GM18870 (cell line): ENCODE measurements at regions not wholly inside any gene's neighbourhood (a gene's known extent, or its start where the extent isn't known, plus 50 kb on each side); places are given as distances from the start of the nearest gene placed in this dataset.

Experiments used
- ATAC-seq: cut with Tn5 transposase; IDR thresholded peaks from one replicate; pipeline ENCODE4 v1.9.1; 2021; ENCODE audit warnings: moderate library complexity; ENCODE audit not compliant: unreplicated experiment

DNA sequence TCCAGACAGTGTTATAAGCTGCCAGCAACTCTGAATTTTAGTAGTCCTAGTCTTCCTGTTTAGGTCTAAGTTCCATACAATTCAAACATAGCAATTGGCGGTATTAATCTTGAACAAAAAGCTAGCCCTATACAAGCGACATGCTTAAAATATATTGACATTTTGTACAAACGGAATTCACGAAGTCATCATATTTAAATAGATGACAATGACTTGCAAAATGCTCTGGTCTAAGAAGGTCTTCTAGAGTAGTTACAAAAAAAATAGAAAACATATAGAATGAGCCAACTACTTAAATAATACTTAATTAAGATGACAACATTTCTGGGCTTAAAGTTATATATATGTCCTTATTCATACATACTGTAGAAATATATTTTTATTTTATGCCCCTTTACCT is 446.6 kb downstream of the ANKRD7 start:
- ATAC-seq, result no peak

DNA sequence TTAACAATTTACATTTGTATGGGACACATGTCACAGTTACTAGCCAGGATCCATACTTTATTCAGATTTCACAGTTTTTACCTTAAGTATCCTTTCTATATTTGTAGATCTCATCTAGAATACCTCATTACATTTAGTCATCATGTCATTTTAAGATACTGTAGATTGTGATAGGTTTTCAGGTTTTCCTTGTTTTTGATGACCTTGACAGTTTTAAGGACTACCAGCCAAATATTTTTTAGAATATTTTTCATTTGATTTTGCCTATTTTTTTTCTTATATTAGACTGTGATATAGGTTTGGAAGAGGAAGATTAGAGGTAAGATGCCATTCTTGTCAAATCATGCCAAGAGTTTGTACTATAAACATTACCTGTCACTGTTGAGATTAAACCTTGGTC is 460.3 kb downstream of the ANKRD7 start:
- no peak for ATAC-seq

DNA sequence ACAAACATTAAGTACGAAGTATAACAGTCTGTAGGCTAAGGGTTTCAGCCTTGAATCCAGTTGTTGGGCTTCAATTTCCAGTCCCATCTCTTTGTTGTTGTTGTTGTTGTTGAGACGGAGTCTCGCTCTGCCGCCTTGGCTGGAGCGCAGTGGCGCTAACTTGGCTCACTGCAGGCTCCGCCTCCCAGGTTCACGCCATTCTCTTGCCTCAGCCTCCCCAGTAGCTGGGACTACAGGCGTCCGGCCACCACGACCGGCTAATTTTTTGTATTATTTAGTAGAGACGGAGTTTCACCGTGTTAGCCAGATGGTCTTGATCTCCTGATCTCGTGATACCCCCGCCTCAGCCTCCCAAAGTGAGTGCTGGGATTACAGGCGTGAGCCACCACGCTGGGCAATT is 464.9 kb downstream of the ANKRD7 start:
- no peak for ATAC-seq

DNA sequence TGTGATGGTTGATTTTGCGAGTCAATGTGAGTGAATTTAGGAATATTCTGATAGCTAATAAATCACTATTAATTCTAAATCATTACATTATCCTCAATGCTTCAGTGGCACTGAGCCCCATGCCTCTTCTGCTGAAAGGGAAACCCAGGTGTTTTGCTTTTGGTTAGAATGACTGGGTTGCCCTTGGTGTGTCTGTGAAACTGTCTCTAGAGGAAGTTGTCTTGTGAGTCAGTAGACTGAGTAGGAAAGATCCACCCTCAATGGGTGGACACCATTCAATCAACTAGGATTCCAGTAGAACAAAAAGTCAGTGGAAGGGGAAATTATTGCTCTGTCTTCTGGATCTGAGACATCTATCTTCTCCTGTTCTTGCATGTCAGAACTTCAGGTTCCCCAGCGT is 472.4 kb downstream of the ANKRD7 start:
- ATAC-seq, result no peak

DNA sequence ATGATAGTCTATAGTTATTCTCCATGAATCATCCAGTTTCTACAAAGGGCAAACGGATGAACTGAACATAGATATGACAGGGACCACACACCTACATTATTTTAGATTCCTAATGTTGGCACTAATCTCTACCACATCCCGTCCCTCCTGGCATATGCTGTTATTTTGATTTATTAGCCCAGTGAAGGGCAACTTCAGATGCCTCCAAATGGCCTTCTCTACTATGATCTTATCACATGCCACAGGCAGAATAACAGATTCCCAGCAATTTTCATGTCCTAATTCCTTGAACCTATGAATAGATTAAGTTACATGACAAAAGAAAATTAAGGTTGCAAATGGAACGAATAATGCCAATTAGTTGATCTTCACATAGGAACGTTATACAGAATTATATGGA is 474.7 kb downstream of the ANKRD7 start:
- ATAC-seq, result no peak

DNA sequence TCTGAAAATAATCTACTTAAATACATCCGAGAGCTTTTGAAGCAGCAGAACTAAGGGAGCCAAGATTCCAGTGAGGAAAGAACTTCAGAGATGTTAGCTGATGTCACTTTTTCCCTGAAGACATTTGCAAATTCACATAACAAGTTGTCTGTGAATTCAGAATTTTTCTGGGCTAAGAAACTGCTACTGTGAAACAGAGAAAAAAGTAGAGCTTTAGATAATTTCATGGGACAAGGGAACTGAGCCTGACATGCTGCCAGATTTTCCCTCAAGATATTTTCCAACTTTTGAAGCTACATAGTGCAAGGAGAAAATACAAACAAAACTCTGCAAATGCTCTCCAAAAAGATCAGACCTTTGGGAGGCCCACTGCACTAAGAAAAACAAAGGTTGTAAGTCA is 484.2 kb downstream of the ANKRD7 start:
- ATAC-seq, result no peak

DNA sequence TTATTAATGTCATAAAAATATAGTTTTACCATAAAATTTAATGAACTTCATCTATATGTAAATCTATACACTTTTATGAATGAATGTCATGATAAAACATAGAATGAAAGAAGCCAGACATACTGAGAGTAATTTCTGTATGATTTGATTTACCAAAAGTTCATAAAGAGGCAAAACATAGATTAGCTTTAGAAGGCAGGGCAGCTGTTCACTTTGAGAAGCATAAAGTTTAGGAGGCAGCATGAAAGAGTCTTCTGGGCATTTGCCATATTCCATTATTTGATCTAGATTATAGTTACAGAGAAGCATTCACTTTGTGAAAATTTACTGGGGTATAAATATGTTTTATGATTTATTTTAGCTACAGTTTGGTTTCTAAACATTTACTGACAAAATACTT is 487.2 kb downstream of the ANKRD7 start:
- ATAC-seq, result no peak

DNA sequence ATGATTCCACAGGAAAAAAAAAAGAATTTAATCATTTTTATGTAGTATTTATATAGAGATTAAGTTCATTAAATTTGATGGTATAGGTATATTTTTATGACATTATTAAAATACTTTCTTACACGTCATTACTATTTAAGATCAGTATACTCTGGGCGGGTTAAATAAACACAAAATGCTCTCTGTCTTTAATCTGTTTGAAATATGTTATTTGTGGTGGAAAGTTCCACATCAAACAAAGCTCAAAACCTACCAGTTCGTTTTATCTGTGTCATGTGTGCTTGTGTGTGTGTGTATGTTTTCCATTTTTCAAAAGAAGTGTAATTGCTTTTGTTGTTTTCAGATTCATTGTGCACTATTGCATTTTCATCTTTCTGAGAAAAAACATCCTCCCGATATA is 488.5 kb downstream of the ANKRD7 start:
- ATAC-seq, result no peak

DNA sequence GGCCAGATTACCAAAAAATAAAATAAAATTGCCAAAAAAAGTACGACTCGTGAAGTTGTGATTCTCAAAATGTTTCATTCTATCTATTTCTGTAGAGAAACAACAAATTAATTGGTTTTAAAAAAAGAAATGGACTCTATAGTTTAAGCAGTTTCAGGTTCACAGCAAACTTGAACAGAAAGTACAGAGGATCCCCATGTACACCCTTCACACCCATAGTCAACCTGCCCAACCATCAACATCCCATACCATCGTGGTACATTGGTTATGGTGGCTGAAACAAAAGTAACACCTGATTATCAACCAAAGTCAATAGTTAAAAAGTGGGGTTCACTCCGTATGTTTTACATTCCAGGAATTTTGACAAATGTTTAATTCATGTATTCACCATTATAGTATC is 496.1 kb downstream of the ANKRD7 start:
- ATAC-seq, result no peak

DNA sequence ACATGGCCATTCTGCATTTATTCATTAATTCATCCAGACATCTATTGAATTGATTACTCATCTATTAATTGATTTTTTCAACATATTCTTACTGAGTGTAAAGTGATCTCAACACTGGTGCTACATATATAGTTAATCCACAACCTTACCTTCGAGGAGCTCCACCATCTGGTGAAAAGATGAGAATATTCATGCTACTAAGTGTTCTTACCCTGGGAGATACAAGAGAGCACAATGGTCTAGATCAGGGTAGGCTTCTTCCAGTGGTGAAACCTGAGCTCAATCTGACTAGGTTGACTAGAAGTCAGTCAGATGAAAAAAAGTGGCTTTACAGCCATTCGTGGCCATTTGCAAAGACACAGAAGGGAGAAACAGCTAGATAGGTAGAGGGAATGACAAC is 507.4 kb downstream of the ANKRD7 start:
- no peak for ATAC-seq

DNA sequence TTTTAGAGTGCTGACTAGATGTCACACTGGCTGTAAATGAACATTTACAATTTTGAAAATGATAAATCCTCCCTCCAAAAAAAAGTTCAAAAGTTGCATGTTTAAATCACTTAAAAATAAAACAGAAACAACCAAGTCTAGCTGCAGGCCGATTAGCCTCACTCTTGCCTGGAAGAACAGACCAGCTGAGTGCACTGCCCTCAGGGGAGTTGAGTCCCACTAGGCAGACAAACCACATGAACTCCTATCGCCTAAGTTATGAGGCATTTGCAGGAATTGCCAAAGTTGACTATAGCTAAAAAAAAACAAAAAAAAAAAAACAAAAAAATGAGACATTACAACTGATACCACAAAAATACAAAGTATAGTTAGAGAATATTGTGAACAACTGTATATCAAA is 510.0 kb downstream of the ANKRD7 start:
- no peak for ATAC-seq

DNA sequence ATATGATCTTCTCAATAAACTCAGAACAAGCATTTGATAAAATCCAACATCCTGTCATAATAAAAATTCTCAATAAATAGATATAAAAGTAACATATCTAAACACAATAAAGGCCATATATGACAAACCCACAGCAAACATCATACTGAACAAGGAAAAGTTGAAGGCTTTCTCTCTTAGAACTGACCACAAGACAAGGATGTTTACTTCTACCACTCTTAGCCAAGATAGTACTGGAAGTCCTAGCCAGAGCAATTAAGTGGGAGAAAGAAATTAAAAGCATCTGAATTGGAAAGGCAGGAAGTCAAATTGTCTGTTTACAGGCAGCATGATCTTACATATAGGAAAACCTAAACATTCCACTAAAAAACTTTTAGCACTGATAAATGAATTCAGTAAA is 510.9 kb downstream of the ANKRD7 start:
- no peak for ATAC-seq

DNA sequence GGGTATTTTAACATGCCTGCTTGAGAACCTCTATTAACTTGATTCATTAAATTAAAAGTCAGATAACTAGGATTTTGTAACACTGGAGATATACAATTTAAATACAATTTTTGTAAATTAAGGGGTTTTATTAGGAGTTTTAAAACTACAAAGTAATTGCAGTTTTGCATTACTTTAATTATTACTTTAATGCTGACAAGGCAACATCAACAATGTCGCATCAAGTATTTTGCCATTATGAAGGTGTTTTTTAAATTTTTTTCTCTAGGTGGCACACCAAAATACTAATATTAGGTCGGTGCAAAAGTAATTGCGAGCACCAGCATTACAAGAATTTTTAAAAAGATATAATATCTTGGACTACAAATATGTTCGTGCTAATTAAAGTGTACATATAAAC is 513.4 kb downstream of the ANKRD7 start:
- ATAC-seq, result no peak

DNA sequence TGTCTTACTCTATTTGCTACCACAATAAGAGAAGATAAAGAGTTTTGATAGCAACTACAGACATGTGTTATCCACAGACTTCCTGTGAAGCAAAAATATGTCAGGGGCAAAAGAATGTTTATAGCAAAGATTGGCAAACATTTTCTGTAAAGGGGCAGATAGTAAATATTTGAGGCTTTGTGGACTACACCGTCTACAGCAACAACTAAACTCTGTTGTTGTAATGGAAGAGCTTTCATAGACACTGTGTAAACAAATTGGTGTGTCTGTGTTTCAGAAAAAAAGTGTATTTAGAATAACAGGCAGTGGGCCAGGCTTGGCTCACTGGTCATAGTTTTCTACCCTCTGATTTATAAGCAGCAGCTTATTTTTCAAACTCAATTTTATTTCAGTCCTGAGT is 521.4 kb downstream of the ANKRD7 start:
- no peak for ATAC-seq

DNA sequence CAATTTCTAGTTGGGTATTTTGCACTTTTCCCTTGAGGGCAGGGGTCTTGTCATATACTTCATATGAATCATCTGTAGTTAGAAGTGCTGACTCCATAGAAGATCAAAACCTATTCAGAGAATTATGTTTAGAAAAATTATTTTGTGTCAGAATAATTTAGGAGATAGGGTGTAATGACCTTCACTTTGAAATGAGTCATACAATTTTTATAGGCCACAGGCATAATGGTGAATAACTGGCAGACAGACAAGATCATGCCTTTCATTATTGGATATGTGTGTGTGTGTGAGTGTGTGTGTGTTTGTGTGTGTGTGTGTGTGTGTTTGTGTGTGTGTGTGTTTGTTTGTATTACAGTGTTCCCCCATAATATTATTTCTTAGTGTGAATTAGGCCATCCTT is 523.0 kb downstream of the ANKRD7 start:
- no peak for ATAC-seq

DNA sequence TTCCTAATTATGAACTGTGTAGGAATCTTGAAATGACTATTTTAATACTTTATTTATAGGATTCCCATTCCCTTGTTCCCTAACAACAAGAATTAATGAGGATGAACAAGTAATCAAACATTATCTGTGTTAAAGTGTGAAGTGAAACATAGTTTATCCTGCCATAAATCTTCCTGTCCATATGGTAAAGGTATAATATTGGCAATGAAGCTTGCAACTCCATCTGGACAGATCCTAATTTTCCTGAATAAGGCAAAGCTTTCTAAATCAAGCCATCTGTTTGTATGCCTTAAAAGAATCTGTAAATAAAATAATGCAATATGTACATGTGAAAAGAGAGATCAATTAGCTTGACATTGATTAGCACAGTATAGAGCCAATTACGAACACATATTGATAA is 529.0 kb downstream of the ANKRD7 start:
- ATAC-seq, result no peak

DNA sequence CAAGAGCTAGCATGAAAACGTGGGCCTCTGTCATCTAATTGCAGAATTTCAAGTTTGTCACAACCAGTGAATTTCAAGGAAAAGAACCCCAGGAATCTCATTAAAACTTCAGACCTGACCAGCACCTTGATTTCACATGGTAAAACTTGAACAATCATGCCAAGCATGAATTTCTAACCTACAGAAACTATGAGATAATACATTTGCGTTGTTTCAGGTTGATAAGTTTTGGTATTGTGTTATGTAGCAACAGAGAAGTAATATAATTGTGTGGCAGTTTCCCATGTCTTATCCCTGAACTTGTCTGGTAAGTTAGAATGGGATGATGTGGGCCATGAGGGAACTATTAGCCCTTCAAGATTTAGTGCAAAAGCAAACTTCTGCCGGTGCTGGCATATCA is 530.1 kb downstream of the ANKRD7 start:
- ATAC-seq, result no peak

DNA sequence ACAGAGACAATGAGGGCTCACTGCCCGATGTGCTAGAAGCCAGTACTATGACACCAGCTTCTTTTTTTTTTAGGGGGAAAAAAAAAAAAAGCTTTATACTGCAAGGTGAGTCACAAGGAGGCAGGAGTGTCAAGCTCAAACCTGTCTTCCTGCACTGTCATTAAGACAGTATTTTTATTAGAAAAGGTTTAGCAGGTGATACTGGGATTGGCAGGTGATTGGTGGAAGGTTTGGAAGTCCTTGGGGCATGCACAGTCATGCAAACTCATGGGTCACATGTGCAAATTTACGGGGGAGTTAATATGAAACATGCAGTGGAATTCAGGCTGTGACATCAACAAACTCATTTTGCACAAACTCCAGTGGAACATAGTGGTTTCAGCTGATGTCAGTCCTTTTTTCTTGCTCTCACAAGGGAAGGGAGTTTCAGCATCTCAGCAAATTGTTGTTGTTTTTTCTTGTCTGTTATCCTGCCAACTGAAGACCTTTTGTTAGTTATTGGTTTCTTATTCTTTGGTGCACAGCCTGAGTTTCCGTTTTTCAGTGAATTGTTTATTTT is 530.6 kb downstream of the ANKRD7 start:
- ATAC-seq, result no peak

DNA sequence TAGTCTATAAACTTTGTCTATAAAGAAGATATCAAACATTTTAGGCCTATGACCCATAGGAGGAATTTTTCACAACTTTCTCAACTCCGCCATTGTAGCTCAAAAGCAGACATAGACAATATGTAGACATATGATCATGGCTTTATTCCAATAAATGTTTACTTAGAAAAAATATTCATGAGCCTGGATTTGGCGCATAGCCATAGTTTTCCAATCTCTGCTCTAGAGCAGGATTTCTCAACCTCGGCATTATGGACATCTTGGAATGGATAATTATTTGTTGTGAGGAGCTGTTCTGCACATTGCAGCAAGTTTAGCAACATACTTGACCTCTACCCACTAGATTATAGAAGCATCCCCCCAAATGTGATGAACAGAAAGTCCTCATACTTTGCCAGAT is 532.6 kb downstream of the ANKRD7 start:
- ATAC-seq, result no peak

DNA sequence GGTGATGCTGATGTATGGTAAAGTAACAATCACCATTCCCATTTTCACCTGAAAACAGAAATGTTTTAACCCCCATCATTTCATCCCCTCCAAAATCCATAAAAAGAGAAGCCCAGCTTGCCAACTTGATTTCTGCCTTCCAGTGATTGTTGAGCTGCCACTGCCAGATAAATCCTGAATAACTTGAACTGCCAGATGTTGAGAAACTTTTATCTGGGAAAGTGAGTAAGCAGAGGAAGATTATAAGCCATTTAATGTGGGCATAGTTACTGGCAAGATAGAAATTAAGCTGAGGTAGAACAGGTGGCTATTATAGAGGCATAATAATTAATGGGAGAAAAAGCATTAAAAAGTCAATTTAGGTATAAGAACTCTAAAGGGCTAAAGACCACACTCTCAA is 534.1 kb downstream of the ANKRD7 start:
- no peak for ATAC-seq

DNA sequence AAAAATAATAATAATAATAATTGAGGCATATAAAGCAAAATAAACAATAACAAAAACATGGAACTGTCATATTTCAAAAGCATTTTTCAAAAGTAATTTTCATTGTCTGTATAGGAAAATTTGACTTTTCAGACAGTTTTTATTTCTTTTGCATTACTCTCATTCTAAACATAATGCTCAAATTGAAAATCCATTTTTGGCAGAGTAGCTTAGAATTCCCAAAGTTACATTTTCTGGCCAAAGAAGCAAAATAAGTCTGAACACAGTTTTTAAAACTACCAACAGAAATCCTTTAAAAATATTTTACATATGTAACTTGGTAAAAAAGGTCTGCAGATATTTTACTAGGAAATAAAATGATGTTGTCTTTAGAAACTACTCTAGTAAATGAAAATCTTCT is 535.4 kb downstream of the ANKRD7 start:
- ATAC-seq, result no peak

DNA sequence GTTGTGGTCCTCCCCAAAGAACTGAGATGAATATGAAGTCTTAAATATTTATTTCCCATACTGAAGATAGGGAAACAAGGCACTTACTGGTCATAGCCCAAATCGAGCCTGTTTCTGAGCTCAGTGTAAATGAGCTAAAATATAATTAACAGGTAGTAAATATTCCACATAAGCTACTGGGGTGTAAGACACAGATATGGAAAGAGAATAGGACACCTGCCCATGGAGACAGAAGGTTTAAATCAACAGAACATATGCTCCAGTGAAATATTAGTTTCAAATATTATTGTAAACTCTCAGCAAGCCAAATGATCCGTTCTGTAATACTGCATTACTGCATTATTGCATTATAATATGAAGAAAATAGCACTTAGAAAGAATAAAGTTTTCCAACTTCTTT is 537.9 kb downstream of the ANKRD7 start:
- ATAC-seq, result no peak

DNA sequence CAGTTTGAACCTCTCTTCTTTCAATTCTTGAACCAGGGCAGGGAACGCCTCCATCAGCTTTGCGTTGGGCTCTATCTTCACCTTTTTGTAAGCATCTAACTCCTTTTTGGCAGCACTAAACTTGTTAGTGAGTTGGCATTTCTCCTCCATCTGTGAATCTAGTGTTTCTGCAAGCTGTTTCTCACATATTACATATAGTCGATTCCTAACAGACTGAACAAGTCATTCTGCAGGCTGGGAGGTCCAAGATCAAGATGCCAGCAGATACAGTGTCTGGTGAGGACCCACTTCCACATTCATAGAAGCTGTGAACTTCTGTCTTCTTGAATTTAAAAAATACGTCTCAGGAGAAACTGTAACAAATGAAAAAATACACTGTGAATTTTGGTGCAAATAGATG is 539.7 kb downstream of the ANKRD7 start:
- ATAC-seq, result no peak

DNA sequence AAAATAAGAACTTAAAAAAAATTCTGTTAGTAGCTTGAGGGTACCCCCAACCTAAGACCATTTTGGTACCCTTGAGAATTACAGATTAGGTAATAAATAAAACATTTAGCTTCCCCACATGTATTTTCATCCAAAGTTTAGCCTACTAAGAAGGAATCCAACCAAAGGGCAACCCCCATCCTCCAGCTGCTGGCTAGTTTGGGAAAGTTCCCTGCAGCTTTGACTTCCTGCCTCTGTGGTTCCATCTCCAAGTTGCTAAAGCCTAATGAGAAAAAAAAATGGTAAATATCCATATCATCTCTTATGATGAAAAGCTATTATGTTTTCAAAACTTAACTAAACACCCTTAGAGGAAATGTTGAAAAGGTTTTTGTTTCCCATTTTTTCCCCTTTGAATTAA is 547.2 kb downstream of the ANKRD7 start:
- no peak for ATAC-seq
